Brain microvascular endothelial cell (primary cell): ENCODE measurements at regions not wholly inside any gene's neighbourhood (a gene's known extent, or its start where the extent isn't known, plus 50 kb on each side); places are given as distances from the start of the nearest gene placed in this dataset.

ENCODE experiments used
- DNase-seq: peaks from one replicate; pipeline ENCODE4 v3.0.0-alpha.2; 2020
- H3K27ac ChIP-seq: fragments of 250-450 bp; sonication (Bioruptor Pico); 2 replicates; pipeline ENCODE4 v1.5.1; 2020; ENCODE audit warnings: mild to moderate bottlenecking, moderate library complexity
- H3K27me3 ChIP-seq: fragments of 250-450 bp; sonication (Bioruptor Pico); replicated peaks from 2 replicates; pipeline ENCODE4 v1.5.1; 2020; ENCODE audit warnings: mild to moderate bottlenecking
- H3K36me3 ChIP-seq: fragments of 250-450 bp; sonication (Bioruptor Pico); replicated peaks from 2 replicates; pipeline ENCODE4 v1.5.1; 2020; ENCODE audit warnings: mild to moderate bottlenecking
- H3K4me3 ChIP-seq: 2 replicates; pipeline ENCODE4 v1.5.1; 2011; ENCODE audit warnings: low read depth, mild to moderate bottlenecking, control low read depth, low read length, moderate library complexity
- in situ Hi-C: cut with HindIII; loops from 2 replicates; pipeline ENCODE4 v1.10.0; 2017; ENCODE audit warnings: low sequenced_read_pairs, low pct_ligation_motif_present
- TF ChIP-seq, protein P1 (sequence below): IDR thresholded peaks from 2 replicates; pipeline ENCODE4 v1.5.1; 2011; ENCODE audit warnings: low read depth, mild to moderate bottlenecking, moderate library complexity, low read length, control low read depth, inconsistent platforms; ENCODE audit errors: missing control alignments

DNA sequence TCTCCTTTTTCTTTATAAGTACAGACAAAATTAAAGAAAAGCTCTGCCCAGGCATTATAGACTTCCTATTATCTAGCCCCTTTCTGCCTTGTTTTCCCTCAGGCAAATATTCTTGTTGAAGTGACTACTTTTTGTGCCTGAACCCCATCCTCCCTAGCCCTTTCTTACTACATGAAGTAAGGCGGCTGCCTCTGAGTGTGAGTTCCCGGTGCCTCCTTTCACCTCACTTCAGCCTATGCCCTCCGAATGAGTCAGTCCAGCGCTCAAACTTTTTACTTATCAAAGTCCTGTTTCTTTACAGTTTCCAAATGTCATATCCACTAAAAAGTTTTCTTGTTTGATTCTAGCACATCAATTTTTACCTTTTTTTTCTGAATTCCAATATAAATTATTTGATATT, 778.3 kb upstream of the NRXN1 start:
- no peak overlapping the region for H3K4me3 ChIP-seq
- TF ChIP-seq, protein P1, sequence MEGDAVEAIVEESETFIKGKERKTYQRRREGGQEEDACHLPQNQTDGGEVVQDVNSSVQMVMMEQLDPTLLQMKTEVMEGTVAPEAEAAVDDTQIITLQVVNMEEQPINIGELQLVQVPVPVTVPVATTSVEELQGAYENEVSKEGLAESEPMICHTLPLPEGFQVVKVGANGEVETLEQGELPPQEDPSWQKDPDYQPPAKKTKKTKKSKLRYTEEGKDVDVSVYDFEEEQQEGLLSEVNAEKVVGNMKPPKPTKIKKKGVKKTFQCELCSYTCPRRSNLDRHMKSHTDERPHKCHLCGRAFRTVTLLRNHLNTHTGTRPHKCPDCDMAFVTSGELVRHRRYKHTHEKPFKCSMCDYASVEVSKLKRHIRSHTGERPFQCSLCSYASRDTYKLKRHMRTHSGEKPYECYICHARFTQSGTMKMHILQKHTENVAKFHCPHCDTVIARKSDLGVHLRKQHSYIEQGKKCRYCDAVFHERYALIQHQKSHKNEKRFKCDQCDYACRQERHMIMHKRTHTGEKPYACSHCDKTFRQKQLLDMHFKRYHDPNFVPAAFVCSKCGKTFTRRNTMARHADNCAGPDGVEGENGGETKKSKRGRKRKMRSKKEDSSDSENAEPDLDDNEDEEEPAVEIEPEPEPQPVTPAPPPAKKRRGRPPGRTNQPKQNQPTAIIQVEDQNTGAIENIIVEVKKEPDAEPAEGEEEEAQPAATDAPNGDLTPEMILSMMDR, result no peak
- H3K36me3 ChIP-seq, result no peaks in the 10 kb centered on the region
- H3K27ac ChIP-seq, result no peak overlapping the region
- no peak for DNase-seq
- in situ Hi-C loops, result no loop called here
- no peaks in the 10 kb centered on the region for H3K27me3 ChIP-seq

DNA sequence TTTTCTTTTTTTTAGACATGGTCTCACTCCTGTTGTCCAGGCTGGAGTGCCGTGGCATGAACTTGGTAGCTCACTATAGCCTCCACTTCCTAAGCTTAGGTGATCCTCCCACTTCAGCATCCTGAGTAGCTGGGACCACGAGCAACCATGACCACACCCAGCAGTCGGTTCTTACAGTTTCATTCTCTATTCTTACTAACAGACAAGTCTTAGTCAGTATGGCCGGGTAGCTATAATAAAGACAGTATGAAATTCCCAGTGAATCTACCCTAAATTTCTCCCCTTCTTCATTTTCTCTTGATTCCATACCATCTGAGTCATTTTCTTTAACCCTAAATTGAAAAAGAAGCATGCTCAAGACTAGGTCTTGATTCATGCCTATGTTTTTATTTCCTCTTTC, 775.3 kb upstream of the NRXN1 start:
- in situ Hi-C loops, result no loop called here
- H3K36me3 ChIP-seq, result no peaks in the 10 kb centered on the region
- no peak overlapping the region for H3K4me3 ChIP-seq
- DNase-seq, result no peak
- TF ChIP-seq, protein P1, result no peak
- H3K27ac ChIP-seq, result no peak overlapping the region
- no peaks in the 10 kb centered on the region for H3K27me3 ChIP-seq

DNA sequence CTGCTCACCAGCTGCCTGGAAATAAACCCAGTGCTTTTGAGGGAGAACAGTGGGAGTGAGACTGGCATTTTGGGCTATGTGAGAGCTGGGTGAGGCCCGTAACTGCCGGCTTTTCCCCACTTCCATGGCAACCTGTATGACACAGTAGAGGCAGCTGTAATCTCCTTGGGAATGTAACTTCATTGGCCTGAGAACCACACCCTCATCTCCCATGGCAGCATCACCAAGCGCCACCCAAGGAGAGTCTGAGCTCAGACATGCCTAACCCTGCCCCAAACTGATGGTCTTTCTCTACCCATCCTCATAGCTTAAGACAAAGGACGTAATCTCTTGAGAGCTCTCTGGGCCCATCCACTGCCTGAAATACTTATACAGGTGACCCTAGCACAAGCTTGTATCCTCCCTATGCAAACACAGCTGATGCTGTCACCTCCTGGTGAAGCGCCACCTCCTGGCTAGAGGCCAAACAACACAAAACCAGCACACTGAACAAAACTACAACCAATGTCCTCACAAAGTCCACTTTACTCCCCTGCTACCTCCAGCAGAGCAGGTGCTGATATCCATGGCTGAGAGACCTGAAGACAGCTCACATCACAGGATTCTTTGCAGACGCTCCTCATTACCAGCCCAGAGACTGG, 763.4 kb upstream of the NRXN1 start:
- TF ChIP-seq, protein P1, result peak; percentile 54
- Histone ChIP-seq H3K4me3 (no peak overlapping the region), H3K36me3 (no peaks in the 10 kb centered on the region), H3K27me3 (no peaks in the 10 kb centered on the region), H3K27ac (no peak overlapping the region)
- no peak for DNase-seq
- in situ Hi-C loops, result no loop called here

DNA sequence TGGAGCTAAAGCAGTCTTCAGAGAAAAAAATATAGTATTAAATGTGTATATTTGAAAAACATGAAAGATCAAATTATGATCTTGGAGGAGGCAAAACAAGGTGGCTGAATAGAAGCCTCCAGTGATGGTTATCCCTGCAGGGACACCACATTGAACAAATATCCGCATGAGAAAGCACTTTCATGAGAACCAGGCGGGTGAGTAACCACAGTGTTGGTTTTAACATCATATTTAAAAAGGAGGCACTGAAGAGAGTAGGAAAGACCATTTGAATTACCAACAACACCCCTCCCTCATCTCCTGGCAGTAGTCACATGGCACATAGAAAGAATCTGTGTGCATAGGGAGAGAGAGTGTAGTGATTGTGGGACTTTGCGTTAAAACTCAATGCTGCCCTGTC, 759.6 kb upstream of the NRXN1 start:
- Histone ChIP-seq H3K27me3 (no peaks in the 10 kb centered on the region), H3K4me3 (no peak overlapping the region), H3K27ac (no peak overlapping the region), H3K36me3 (no peaks in the 10 kb centered on the region)
- TF ChIP-seq, protein P1, result no peak
- in situ Hi-C loops, result no loop called here
- no peak for DNase-seq

DNA sequence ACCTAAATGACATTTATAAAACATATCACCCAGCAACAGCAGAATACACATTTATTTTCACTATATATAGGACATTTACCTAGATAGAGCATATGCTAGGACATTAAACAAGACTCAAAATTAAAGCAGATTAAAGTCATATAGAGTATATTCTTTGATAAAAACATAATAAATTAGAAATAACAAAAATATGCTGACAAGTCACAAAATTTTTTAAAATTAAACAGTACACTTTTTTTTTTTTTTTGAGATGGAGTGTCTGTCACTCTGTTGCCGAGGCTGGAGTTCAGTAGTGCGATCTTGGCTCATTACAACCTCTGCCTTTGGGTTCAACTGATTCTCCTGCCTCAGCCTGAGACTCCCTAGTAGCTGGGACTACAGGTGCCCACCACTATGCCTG, 758.9 kb upstream of the NRXN1 start:
- Histone ChIP-seq H3K36me3 (no peaks in the 10 kb centered on the region), H3K27ac (no peak overlapping the region), H3K4me3 (no peak overlapping the region), H3K27me3 (no peaks in the 10 kb centered on the region)
- no peak for DNase-seq
- in situ Hi-C loops, result no loop called here
- TF ChIP-seq, protein P1, result no peak

DNA sequence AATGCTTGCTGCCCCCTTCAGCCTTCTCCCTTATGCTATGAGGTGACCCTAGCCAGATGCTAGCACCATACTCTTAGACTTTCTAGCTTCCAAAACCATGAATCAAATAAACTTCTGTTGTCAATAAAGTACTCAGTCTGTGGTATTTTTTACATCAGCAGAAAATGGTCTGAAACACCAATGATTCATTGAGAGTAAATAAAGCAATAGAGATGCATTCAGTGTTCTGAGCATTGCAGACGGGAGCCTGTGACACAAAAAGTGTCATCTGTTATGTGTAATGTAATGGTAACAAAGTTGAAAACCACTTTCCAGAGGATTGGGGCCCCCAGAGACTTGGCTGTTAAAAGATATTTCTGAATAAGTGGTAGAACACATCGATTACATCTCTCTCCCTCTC, 758.0 kb upstream of the NRXN1 start:
- TF ChIP-seq, protein P1, result no peak
- in situ Hi-C loops, result no loop called here
- H3K36me3 ChIP-seq, result no peaks in the 10 kb centered on the region
- H3K27me3 ChIP-seq, result no peaks in the 10 kb centered on the region
- DNase-seq, result no peak
- H3K27ac ChIP-seq, result no peak overlapping the region
- no peak overlapping the region for H3K4me3 ChIP-seq
